ACC112 (cell line): ENCODE measurements at regions not wholly inside any gene's neighbourhood (a gene's known extent, or its start where the extent isn't known, plus 50 kb on each side); places are given as distances from the start of the nearest gene placed in this dataset.

ENCODE experiments used
- H2AFZ ChIP-seq: fragments of 200-600 bp; sonication (generic); one replicate; pipeline ENCODE4 v1.6.0; 2017; ENCODE audit warnings: antibody characterized with exemption, low read length; ENCODE audit not compliant: unreplicated experiment
- H3K27ac ChIP-seq: fragments of 200-600 bp; sonication (generic); 2 replicates; pipeline ENCODE4 v1.5.1; 2014; ENCODE audit warnings: low read depth, mild to moderate bottlenecking, antibody characterized with exemption, low read length, moderate library complexity
- H3K27me3 ChIP-seq: fragments of 200-600 bp; sonication (generic); 2 replicates; pipeline ENCODE4 v1.6.1; 2014; ENCODE audit warnings: mild to moderate bottlenecking, antibody characterized with exemption, low read length, moderate library complexity, mixed read lengths; ENCODE audit not compliant: insufficient read depth
- H3K36me3 ChIP-seq: fragments of 200-600 bp; sonication (generic); 2 replicates; pipeline ENCODE4 v1.6.1; 2016; ENCODE audit warnings: mild to moderate bottlenecking, antibody characterized with exemption, low read length, moderate library complexity, mixed read lengths; ENCODE audit not compliant: insufficient read depth
- H3K4me1 ChIP-seq: fragments of 200-600 bp; sonication (generic); one replicate; pipeline ENCODE4 v1.6.1; 2016; ENCODE audit warnings: low read length, mixed read lengths; ENCODE audit not compliant: insufficient read depth, unreplicated experiment, control insufficient read depth
- H3K4me3 ChIP-seq: fragments of 200-600 bp; sonication (generic); 2 replicates; pipeline ENCODE4 v1.5.1; 2014; ENCODE audit warnings: mild to moderate bottlenecking, low read depth, low read length
- H3K79me2 ChIP-seq: fragments of 200-600 bp; sonication (generic); one replicate; pipeline ENCODE4 v1.6.0; 2016; ENCODE audit warnings: low read length; ENCODE audit not compliant: control insufficient read depth, unreplicated experiment, insufficient read depth

DNA sequence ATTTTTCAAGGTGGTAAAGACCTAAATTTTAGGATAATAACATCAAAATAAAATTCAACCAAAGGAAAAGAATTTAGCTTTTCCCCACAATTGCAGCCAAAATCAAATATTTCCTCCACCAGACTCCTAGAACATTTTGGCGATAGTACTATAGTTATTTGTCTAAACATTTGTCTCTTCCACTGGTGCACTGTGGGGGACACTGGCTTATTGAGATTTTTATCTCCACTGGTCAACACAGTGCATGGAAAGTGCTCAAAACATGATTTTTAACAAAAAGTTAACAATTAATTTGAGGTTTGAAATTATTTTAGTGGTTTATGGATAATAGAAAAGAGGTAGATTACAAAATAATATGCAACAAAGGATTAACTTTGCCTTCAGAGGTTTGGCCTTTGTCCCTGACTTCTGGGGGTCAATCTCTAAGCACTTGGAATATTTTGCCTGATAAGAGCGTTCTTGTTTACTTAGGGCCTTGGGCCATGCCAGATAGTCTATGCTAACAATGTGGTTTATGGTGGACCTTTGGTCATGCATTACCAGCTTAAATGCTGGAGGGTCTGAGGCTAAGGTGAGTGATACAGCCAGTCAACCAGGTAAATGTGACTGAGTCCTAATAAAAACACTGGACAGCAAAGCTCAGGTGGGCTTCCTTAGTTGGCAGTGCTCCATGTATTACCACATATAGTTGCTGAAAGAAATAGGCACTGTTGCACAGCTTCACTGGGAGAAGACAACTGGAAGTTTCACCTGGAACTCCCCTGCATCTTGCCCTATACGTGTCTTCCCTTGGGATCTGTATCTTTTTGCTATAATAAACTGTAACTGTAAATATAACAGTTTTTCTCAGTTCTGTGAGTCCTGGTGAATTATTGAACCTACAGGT lies 67.2 kb upstream of the SATB2 start:
- no peaks in the 10 kb centered on the region for H3K4me1 ChIP-seq
- H3K27me3 ChIP-seq = peaks cover 16% of the 10 kb centered on the region
- no peak overlapping the region for H3K27ac ChIP-seq
- no peaks in the 10 kb centered on the region for H3K36me3 ChIP-seq
- H3K4me3 ChIP-seq = no peak overlapping the region
- H2AFZ ChIP-seq = no peak overlapping the region
- no peaks in the 10 kb centered on the region for H3K79me2 ChIP-seq

DNA sequence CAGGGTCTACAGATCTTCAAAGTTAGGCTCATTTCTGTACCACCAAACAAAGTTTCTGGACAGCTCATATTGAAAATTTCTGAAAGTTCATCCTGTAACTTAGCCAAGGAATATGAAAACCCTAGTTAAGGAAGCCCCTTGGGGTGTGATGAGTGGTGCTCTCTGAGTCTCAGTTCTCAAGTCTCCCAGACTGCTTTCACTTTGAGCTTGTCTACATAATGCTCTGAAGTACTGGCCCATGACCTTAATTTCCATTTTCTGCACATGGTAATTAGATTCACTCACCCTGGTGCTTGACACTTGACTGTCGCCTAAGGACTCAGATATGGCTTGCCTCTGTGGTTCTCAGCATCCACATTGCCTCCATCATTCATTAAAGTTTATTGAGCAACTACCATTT lies 51.7 kb upstream of the SATB2 start:
- H3K36me3 ChIP-seq = no peaks in the 10 kb centered on the region

More for the DNA sequence above, 51.7 kb upstream of the SATB2 start:
- H3K27me3 ChIP-seq = peaks cover 24% of the 10 kb centered on the region
- H3K4me1 ChIP-seq = no peaks in the 10 kb centered on the region
- H3K79me2 ChIP-seq = no peaks in the 10 kb centered on the region
- no peak overlapping the region for H3K27ac ChIP-seq
- H3K4me3 ChIP-seq = no peak overlapping the region
- no peak overlapping the region for H2AFZ ChIP-seq
